H54 (cell line): ENCODE measurements at regions not wholly inside any gene's neighbourhood (a gene's known extent, or its start where the extent isn't known, plus 50 kb on each side); places are given as distances from the start of the nearest gene placed in this dataset.

Experiments used
- DNase-seq: peaks from one replicate; pipeline ENCODE4 v3.0.0; 2011; ENCODE audit warnings: low spot score, mixed read lengths; ENCODE audit not compliant: insufficient read length
- FAIRE-seq: peaks from 3 replicates; lab custom pipeline; 2011; peaks lifted over from hg19 to GRCh38; lab: Jason Lieb, UNC
- POLR2A ChIP-seq: IDR thresholded peaks from 2 replicates; pipeline ENCODE4 v1.6.1; 2011; ENCODE audit warnings: low read depth, mild to moderate bottlenecking, low read length

GRCh38 chr6:221531-222349 is 70.5 kb upstream of the DUSP22 start:
- DNase-seq (no peak), FAIRE-seq (no peak)
- TF ChIP-seq POLR2A, result no peak

DNA sequence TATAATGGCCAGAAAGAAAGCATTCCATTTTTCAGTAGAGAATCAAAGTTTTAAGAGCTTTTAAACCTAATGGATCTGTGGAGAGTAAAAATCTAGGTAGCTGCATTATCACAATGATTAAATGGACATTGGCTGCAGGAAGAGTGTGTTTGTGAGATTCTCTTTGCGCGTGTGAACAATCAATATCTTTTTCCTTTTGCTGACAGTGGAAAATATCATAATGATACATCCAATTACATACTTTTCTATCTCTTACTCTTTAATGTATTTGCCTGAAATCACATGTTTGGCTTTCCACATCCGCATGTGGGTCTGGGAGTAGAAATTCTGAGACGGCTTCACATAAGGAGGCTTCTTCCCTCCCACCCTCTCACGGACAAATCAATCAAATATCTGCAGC is 69.8 kb upstream of the DUSP22 start:
- no peak for FAIRE-seq
- no peak for DNase-seq
- no peak for TF ChIP-seq POLR2A

GRCh38 chr6:223136-223535 is 69.2 kb upstream of the DUSP22 start:
- FAIRE-seq, result no peak
- no peak for TF ChIP-seq POLR2A
- DNase-seq, result no peak

DNA sequence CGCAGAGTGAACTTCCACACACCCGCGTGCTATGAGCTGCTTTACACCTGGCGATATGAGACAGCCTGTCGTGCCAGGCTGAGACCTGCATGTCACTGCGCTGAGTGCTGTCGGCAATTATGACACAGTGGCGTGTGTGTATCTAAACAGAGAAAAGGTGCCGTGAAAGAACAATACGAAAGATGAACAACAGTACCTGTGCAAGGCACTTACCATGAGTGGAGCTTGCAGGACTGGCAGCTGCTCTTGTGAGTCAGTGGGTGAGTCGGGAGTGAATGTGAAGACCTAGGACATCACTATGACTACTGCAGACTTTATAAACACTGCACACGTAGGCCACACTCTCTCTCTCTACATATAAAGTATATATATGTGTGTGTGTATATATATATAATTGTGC is 68.5 kb upstream of the DUSP22 start:
- FAIRE-seq (no peak), DNase-seq (no peak)
- no peak for TF ChIP-seq POLR2A

- FAIRE-seq, result no peak
- no peak for TF ChIP-seq POLR2A
- no peak for DNase-seq
Observed at GRCh38 chr6:224350-224749, 67.9 kb upstream of the DUSP22 start.

GRCh38 chr6:225121-225721 is 67.1 kb upstream of the DUSP22 start:
- TF ChIP-seq POLR2A, result no peak
- no peak for FAIRE-seq
- DNase-seq, result no peak

DNA sequence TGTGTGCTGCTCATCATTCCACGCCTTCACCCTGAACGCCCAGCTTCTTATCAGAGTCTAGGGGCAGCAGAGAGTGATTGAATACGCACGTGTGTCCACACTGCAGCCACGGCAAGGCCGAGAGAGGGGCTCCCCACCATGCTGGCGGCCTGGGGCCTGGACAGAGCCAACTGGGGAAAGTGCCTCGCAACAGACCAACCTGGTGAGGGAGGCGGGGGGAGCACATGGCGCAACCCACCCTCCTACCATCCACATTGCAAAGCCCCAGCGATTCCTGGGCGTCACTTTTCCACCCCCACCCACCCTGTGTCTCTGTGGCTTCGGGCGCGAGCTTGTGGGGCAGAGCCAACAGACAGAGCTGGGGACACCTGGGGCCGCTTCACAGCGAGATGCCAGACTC is 66.4 kb upstream of the DUSP22 start:
- DNase-seq, result no peak
- TF ChIP-seq POLR2A, result no peak
- no peak for FAIRE-seq

DNA sequence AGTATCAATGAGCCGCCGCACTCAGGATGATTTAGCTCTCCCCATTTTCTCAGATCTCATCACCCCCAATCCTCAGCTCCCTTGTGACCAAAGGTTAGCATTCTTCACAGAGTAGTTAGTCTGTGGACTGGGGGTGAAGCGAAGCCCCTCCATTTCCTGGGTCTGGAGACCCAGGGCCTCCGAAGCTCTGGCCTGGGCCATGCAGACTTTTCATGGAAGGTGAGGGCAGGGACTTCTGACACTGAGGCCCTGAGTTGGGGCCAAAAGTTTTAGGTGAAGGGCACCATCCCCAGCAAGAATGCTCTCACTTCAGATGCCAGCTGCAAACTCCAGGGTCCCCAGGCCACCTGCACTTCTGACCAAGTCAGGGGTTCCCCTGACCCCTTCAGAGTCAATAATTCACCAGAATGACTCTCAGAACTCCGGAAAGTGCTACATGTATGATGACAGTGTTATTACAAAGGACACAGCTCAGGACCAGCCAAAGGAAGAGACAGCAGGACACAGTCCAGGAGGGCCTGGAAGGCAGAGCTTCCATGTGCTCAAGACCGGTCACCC is 65.7 kb upstream of the DUSP22 start:
- DNase-seq (no peak), FAIRE-seq (no peak)
- TF ChIP-seq POLR2A, result no peak

GRCh38 chr6:227074-227782 is 65.1 kb upstream of the DUSP22 start:
- no peak for FAIRE-seq
- no peak for DNase-seq
- no peak for TF ChIP-seq POLR2A

DNA sequence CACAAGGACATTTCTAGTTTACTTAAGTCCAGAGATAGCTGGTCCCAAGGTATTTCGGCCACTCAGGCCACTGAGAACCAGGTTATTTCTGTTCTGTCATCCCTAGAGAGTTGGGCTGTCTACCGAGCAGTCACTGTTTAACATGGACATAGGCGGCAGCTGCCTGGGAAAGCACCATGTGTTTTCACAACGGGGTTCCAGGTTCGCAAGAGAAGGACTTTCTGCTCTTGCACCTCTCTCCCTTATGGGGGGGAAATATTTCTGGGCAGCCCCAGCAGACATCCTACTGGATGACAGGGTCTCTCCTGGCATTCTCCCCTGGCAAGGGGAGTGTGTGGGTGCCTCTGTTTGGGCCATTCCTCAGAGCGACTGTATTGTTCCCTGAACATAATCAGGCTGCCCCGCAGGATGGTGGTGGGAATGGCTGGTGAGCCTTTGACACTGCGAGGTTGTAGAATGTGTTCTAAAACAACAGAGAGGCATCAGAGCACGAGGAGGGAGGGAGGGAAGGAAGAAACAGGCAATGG is 64.4 kb upstream of the DUSP22 start:
- FAIRE-seq (no peak), DNase-seq (no peak)
- no peak for TF ChIP-seq POLR2A

GRCh38 chr6:228881-229651 is 63.2 kb upstream of the DUSP22 start:
- DNase-seq, result no peak
- FAIRE-seq, result no peak
- TF ChIP-seq POLR2A, result no peak

- no peak for DNase-seq
- no peak for TF ChIP-seq POLR2A
- FAIRE-seq, result no peak
Observed at GRCh38 chr6:231779-232178, 60.5 kb upstream of the DUSP22 start.

DNA sequence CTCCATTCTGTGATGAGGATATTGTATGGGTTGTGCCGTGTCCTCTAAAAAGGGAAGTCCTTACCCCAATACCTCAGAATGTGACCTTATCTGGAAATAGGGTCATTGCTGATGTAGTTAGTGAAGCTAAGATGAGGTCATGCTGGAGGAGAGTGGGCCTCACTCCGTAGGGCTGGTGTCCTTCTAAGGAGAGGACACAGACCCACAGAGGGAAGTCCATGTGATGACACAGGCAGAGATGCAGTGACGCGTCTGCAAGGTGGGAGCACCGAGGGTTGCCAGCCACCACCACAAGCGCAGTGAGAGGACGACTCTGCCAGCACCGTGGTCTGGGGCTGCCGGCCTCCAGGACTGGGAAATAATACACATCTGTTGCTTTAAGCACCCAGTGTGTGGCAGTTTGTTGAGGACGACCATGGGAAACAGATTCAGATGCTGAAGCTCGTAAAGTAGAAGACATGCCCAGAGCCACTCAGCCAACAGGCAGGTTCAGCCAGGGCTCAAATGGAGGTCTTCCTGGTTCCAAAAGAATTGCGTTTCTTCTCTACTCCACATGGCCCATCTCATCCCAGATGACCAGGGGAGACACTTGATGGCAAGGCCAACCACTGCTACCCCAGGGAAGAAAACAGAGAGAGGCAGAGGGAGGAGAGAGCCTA is 59.2 kb upstream of the DUSP22 start:
- TF ChIP-seq POLR2A, result no peak
- no peak for DNase-seq
- no peak for FAIRE-seq
